DOHH2 (cell line): ENCODE measurements at regions not wholly inside any gene's neighbourhood (a gene's known extent, or its start where the extent isn't known, plus 50 kb on each side); places are given as distances from the start of the nearest gene placed in this dataset.
"Not testable (repeated sequence)": the region's sequence is repeated elsewhere in the genome, so short reads cannot be mapped to it uniquely, and the experiment has no call there.

ENCODE experiments used
- H3F3A ChIP-seq: fragments of 200-600 bp; sonication (generic), shearing (Covaris generic); 2 replicates; pipeline ENCODE4 v1.6.0; 2016; ENCODE audit warnings: antibody characterized with exemption, mild to moderate bottlenecking; ENCODE audit not compliant: control insufficient read depth, insufficient read depth
- H3K27ac ChIP-seq: fragments of 200-600 bp; sonication (generic); 2 replicates; pipeline ENCODE4 v1.5.1; 2014; ENCODE audit warnings: low read depth, mild to moderate bottlenecking, low read length, moderate library complexity
- H3K27me3 ChIP-seq: fragments of 200-600 bp; sonication (generic); 2 replicates; pipeline ENCODE4 v1.6.1; 2014; ENCODE audit warnings: mild to moderate bottlenecking, low read length, mixed read lengths; ENCODE audit not compliant: control insufficient read depth
- H3K36me3 ChIP-seq: fragments of 200-600 bp; sonication (generic); 2 replicates; pipeline ENCODE4 v1.6.1; 2014; ENCODE audit warnings: mild to moderate bottlenecking, low read length, moderate library complexity, mixed read lengths; ENCODE audit not compliant: control insufficient read depth
- H3K4me1 ChIP-seq: fragments of 200-600 bp; sonication (generic); 2 replicates; pipeline ENCODE4 v1.6.1; 2014; ENCODE audit warnings: mild to moderate bottlenecking, low read length, mixed read lengths; ENCODE audit not compliant: control insufficient read depth
- H3K4me2 ChIP-seq: fragments of 200-600 bp; sonication (generic); 2 replicates; pipeline ENCODE4 v1.6.0; 2014; ENCODE audit warnings: mild to moderate bottlenecking, low read length, moderate library complexity
- H3K4me3 ChIP-seq: fragments of 200-600 bp; sonication (generic); 2 replicates; pipeline ENCODE4 v1.5.1; 2014; ENCODE audit warnings: mild to moderate bottlenecking, low read length, mixed read lengths
- H3K79me2 ChIP-seq: fragments of 200-600 bp; sonication (generic); 2 replicates; pipeline ENCODE4 v1.6.1; 2014; ENCODE audit warnings: mild to moderate bottlenecking, low read length, mixed read lengths; ENCODE audit not compliant: control insufficient read depth
- H3K9me2 ChIP-seq: fragments of 200-600 bp; sonication (generic); replicated peaks from 2 replicates; pipeline ENCODE4 v1.6.1; 2014; ENCODE audit warnings: mild to moderate bottlenecking, low read length, mixed read lengths; ENCODE audit not compliant: control insufficient read depth
- H3K9me3 ChIP-seq: fragments of 200-600 bp; sonication (generic); 2 replicates; pipeline ENCODE4 v1.6.1; 2014; ENCODE audit warnings: antibody characterized with exemption, low read length, mixed read lengths; ENCODE audit not compliant: control insufficient read depth, insufficient read depth
- H4K20me1 ChIP-seq: fragments of 200-600 bp; sonication (generic); 2 replicates; pipeline ENCODE4 v1.6.0; 2014; ENCODE audit warnings: low read depth, mild to moderate bottlenecking, antibody characterized with exemption, low read length, moderate library complexity; ENCODE audit not compliant: control insufficient read depth, insufficient read depth
- EZH2phosphoT487 ChIP-seq: fragments of 200-600 bp; sonication (generic); IDR thresholded peaks from 2 replicates; pipeline ENCODE4 v1.6.1; 2017; ENCODE audit warnings: borderline replicate concordance, mild to moderate bottlenecking, antibody characterized with exemption, low read length, moderate library complexity, mixed read lengths
- TF ChIP-seq, protein P1 (sequence below): fragments of 200-600 bp; sonication (generic); IDR thresholded peaks from one replicate; pipeline ENCODE4 v1.5.1; 2014; ENCODE audit warnings: antibody characterized with exemption, mild to moderate bottlenecking, low read depth, low read length; ENCODE audit not compliant: poor library complexity, severe bottlenecking

DNA sequence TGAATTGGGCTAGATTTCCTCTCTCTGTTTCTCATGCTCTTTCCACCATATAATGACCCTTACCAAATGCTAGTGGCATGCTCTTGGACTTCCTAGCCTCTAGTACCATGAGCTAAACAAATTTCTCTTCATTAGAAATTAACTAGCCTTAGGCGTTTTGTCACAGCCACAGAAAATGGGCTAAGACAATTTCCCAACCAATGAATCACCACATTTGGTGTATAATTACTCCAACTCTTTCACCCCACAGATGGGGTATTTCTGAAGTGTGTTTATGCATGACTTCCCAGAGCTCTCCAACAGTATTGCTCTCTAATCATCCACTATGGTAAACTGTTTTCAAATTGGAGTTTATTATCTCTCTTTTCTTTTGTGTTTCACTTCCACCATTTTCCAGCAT, 1041.1 kb upstream of the COX7C start:
- Histone ChIP-seq H3K9me3 (no peaks in the 10 kb centered on the region), H3K36me3 (no peaks in the 10 kb centered on the region), H3K4me3 (no peak overlapping the region), H3K4me2 (no peak overlapping the region), H3K27me3 (no peaks in the 10 kb centered on the region), H4K20me1 (no peaks in the 10 kb centered on the region), H3F3A (no peaks in the 10 kb centered on the region), H3K79me2 (no peaks in the 10 kb centered on the region), H3K4me1 (no peaks in the 10 kb centered on the region), H3K27ac (no peak overlapping the region), H3K9me2 (no peaks in the 10 kb centered on the region)
- TF ChIP-seq, protein P1, sequence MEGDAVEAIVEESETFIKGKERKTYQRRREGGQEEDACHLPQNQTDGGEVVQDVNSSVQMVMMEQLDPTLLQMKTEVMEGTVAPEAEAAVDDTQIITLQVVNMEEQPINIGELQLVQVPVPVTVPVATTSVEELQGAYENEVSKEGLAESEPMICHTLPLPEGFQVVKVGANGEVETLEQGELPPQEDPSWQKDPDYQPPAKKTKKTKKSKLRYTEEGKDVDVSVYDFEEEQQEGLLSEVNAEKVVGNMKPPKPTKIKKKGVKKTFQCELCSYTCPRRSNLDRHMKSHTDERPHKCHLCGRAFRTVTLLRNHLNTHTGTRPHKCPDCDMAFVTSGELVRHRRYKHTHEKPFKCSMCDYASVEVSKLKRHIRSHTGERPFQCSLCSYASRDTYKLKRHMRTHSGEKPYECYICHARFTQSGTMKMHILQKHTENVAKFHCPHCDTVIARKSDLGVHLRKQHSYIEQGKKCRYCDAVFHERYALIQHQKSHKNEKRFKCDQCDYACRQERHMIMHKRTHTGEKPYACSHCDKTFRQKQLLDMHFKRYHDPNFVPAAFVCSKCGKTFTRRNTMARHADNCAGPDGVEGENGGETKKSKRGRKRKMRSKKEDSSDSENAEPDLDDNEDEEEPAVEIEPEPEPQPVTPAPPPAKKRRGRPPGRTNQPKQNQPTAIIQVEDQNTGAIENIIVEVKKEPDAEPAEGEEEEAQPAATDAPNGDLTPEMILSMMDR: no peak
- no peak for TF ChIP-seq EZH2phosphoT487

DNA sequence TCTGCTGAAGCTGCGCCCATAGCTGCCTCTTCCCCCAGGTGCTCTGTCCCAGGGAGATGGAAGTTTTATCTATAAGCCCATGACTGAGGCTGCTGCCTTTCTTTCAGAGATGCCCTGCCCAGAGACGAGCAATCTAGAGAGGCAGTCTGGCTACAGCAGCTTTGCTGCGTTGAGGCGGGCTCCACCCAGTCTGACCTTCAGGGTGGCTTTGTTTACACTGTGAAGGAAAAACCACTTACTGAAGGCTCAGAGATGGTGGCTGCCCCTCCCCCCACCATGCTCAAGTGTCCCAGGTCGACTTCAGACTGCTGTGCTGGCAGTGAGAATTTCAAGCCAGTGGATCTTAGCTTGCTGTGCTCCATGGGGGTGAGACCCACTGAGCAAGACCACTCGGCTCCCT, 1029.9 kb upstream of the COX7C start:
- not testable (repeated sequence) for H3K36me3 ChIP-seq, H3F3A ChIP-seq

DNA sequence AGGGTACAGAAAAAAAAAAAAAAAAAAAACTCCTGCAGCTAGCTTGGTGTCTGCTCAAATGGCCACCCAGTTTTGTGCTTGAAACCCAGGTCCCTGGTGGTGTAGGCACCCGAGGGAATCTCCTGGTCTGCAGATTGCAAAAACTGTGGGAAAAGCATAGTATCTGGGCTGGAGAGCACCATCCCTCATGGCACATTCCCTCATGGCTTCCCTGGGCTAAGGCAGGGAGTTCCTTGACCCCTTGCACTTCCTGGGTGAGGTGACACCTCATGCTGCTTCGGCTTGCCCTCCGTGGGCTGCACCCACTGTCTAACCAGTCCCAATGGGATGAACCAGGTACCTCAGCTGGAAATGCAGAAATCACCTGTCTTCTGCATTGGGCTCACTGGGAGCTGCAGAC, 1029.5 kb upstream of the COX7C start:
- not testable (repeated sequence) for H3K9me2 ChIP-seq, H3K27me3 ChIP-seq, H3K36me3 ChIP-seq, H3F3A ChIP-seq, H4K20me1 ChIP-seq, H3K4me1 ChIP-seq, H3K9me3 ChIP-seq, H3K79me2 ChIP-seq, H3K27ac ChIP-seq, H3K4me2 ChIP-seq, H3K4me3 ChIP-seq

More for the DNA sequence above, 1029.9 kb upstream of the COX7C start:
- not testable (repeated sequence) for H3K4me3 ChIP-seq, H4K20me1 ChIP-seq, H3K9me3 ChIP-seq, H3K79me2 ChIP-seq, H3K27ac ChIP-seq, H3K27me3 ChIP-seq, H3K4me2 ChIP-seq, H3K4me1 ChIP-seq, H3K9me2 ChIP-seq

DNA sequence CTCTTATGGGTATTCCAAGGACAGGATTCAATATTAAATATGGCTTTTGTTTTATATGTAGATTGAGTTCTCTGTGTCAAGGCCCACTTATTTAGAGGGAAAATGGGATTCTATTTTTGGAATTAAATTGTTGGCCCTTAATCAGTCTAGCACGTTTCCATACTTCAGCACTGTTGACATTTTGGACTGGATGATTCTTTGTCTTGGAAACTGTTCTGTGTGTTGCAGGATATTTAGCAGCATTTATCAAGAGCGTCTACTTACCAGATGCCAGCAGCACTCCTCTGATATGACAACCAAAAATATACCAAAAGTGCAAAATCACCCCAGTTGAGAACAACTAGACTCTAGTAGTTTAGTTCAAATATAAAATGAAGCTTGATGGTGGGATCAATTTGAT, 1027.0 kb upstream of the COX7C start:
- no peak for TF ChIP-seq EZH2phosphoT487
- TF ChIP-seq, protein P1: no peak
- no peaks in the 10 kb centered on the region for H3K36me3 ChIP-seq
- no peaks in the 10 kb centered on the region for H4K20me1 ChIP-seq
- H3K9me2 ChIP-seq: no peaks in the 10 kb centered on the region
- H3K27me3 ChIP-seq: no peaks in the 10 kb centered on the region
- no peak overlapping the region for H3K4me3 ChIP-seq
- no peaks in the 10 kb centered on the region for H3K4me1 ChIP-seq
- no peaks in the 10 kb centered on the region for H3K9me3 ChIP-seq
- no peaks in the 10 kb centered on the region for H3K79me2 ChIP-seq
- no peaks in the 10 kb centered on the region for H3F3A ChIP-seq
- no peak overlapping the region for H3K27ac ChIP-seq
- H3K4me2 ChIP-seq: no peak overlapping the region
